H1 (cell line): ENCODE measurements at regions not wholly inside any gene's neighbourhood (a gene's known extent, or its start where the extent isn't known, plus 50 kb on each side); places are given as distances from the start of the nearest gene placed in this dataset.

Experiments used
- CTCF ChIA-PET: fragments of 300-600 bp; sonication (Branson Sonifier 250); formaldehyde crosslinking; loops from one replicate; lab custom pipeline; 2021; ENCODE audit not compliant: partially characterized antibody; lab: Charles Lee
- POLR2A ChIA-PET: fragments of 300-600 bp; sonication (Branson Sonifier 250); formaldehyde crosslinking; loops from one replicate; lab custom pipeline; 2021; ENCODE audit warnings: inconsistent platforms; ENCODE audit not compliant: partially characterized antibody; lab: Charles Lee
- DNase-seq, 2 experiments: peaks; one replicate each; pipeline versions ENCODE4 v3.0.0 to v3.0.0-alpha.2; 2010 to 2022; ENCODE audit warnings: low spot score in 2 of 2, low read depth in 1 of 2, mixed read lengths in 1 of 2
- FAIRE-seq: peaks from 2 replicates; lab custom pipeline; 2011; peaks lifted over from hg19 to GRCh38; lab: Jason Lieb, UNC
- H2AFZ ChIP-seq: 2 replicates; pipeline ENCODE4 v1.8.1; 2012; ENCODE audit warnings: low read length, inconsistent platforms
- H2AK5ac ChIP-seq: 2 replicates; pipeline ENCODE4 v1.6.1; 2013; ENCODE audit warnings: low read depth, low read length
- H2BK120ac ChIP-seq: replicated peaks from 2 replicates; pipeline ENCODE3; 2013; ENCODE audit warnings: low read depth, low read length, inconsistent platforms
- H2BK12ac ChIP-seq: 2 replicates; pipeline ENCODE4 v1.6.1; 2013; ENCODE audit warnings: low read depth, low read length
- H2BK15ac ChIP-seq: 2 replicates; pipeline ENCODE4 v1.6.1; 2013; ENCODE audit warnings: low read length
- H2BK20ac ChIP-seq: 2 replicates; pipeline ENCODE4 v1.6.1; 2013; ENCODE audit warnings: low read length
- H2BK5ac ChIP-seq: 2 replicates; pipeline ENCODE4 v1.6.1; 2013; ENCODE audit warnings: low read depth, low read length
- H3K14ac ChIP-seq: 2 replicates; pipeline ENCODE4 v1.6.1; 2013; ENCODE audit warnings: inconsistent platforms; ENCODE audit not compliant: insufficient read length
- H3K18ac ChIP-seq: 2 replicates; pipeline ENCODE4 v1.6.1; 2013; ENCODE audit warnings: low read length; ENCODE audit errors: extremely low read depth
- H3K23ac ChIP-seq: 2 replicates; pipeline ENCODE4 v1.6.1; 2013; ENCODE audit warnings: inconsistent platforms; ENCODE audit not compliant: insufficient read length
- H3K23me2 ChIP-seq: 2 replicates; pipeline ENCODE4 v1.6.1; 2013; ENCODE audit warnings: low read depth, low read length
- H3K27ac ChIP-seq: 2 replicates; pipeline ENCODE4 v1.6.1; 2011; ENCODE audit warnings: low read depth, low read length, inconsistent platforms
- H3K27me3 ChIP-seq, 4 experiments: replicated peaks in 1 of 4; 1 replicate in 1 of 4; 2 replicates in 3 of 4; pipeline versions ENCODE4 v1.6.1 to v1.8.1; 2011 to 2013; ENCODE audit warnings: low read length in 3 of 4, mild to moderate bottlenecking in 3 of 4, inconsistent platforms in 2 of 4, mixed read lengths in 2 of 4, moderate library complexity in 1 of 4; ENCODE audit not compliant: control insufficient read depth in 3 of 4, insufficient read depth in 3 of 4; ENCODE audit errors: extremely low read depth in 1 of 4
- H3K36me3 ChIP-seq, 4 experiments: 2 replicates each; pipeline versions ENCODE4 v1.6.1 to v1.8.1; 2011 to 2013; ENCODE audit warnings: mild to moderate bottlenecking in 4 of 4, low read length in 3 of 4, moderate library complexity in 2 of 4, control low read depth in 1 of 4, inconsistent platforms in 1 of 4; ENCODE audit not compliant: insufficient read depth in 4 of 4, control insufficient read depth in 2 of 4
- H3K4ac ChIP-seq: replicated peaks from 2 replicates; pipeline ENCODE3; 2013; ENCODE audit warnings: low read length, low read depth, mixed read lengths, inconsistent platforms; ENCODE audit not compliant: insufficient read length
- H3K4me1 ChIP-seq, 4 experiments: replicated peaks in 1 of 4; 1 replicate in 1 of 4; 2 replicates in 3 of 4; pipeline versions ENCODE4 v1.6.1 to v1.8.1; 2011 to 2013; ENCODE audit warnings: low read length in 3 of 4, inconsistent platforms in 2 of 4, mixed read lengths in 1 of 4; ENCODE audit not compliant: insufficient read depth in 4 of 4, control insufficient read depth in 3 of 4
- H3K4me2 ChIP-seq, 2 experiments: 2 replicates each; pipeline versions ENCODE4 v1.6.1 to v1.8.1; 2011 to 2013; ENCODE audit warnings: low read depth in 2 of 2, low read length in 2 of 2, control low read depth in 1 of 2, inconsistent platforms in 1 of 2, mild to moderate bottlenecking in 1 of 2; ENCODE audit not compliant: insufficient read depth in 1 of 2
- H3K4me3 ChIP-seq, 4 experiments: fragments of 200-600, 300-600 bp in 1 of 4; sonication (generic), shearing (Covaris generic), sonication (Bioruptor Twin) in 1 of 4; 2 replicates each; pipeline versions ENCODE4 v1.5.1 to v1.8.1; 2011 to 2016; ENCODE audit warnings: low read length in 4 of 4, low read depth in 3 of 4, control low read depth in 2 of 4, inconsistent platforms in 2 of 4, mild to moderate bottlenecking in 2 of 4, mixed read lengths in 1 of 4, moderate library complexity in 1 of 4; ENCODE audit not compliant: insufficient read depth in 2 of 4; ENCODE audit errors: extremely low read depth in 1 of 4
- H3K56ac ChIP-seq: replicated peaks from 2 replicates; pipeline ENCODE3; 2013; ENCODE audit warnings: low read depth, mild to moderate bottlenecking, mixed read lengths, low read length, inconsistent platforms; ENCODE audit not compliant: insufficient read length
- H3K79me1 ChIP-seq: 2 replicates; pipeline ENCODE4 v1.6.1; 2013; ENCODE audit warnings: low read depth, low read length, control low read depth
- H3K79me2 ChIP-seq, 2 experiments: 2 replicates each; pipeline versions ENCODE4 v1.6.1 to v1.8.1; 2012 to 2013; ENCODE audit warnings: low read length in 2 of 2, mild to moderate bottlenecking in 2 of 2, inconsistent platforms in 1 of 2; ENCODE audit not compliant: insufficient read depth in 2 of 2, control insufficient read depth in 1 of 2
- H3K9ac ChIP-seq, 4 experiments: replicated peaks in 1 of 4; 1 replicate in 1 of 4; 2 replicates in 3 of 4; pipeline versions ENCODE4 v1.6.1 to v1.8.1; 2011 to 2013; ENCODE audit warnings: low read depth in 3 of 4, low read length in 3 of 4, control low read depth in 2 of 4, mild to moderate bottlenecking in 2 of 4, moderate library complexity in 2 of 4, inconsistent platforms in 1 of 4; ENCODE audit errors: extremely low read depth in 1 of 4
- H3K9me3 ChIP-seq, 2 experiments: 2 replicates each; pipeline versions ENCODE4 v1.6.1 to v1.8.1; 2012 to 2013; ENCODE audit warnings: mild to moderate bottlenecking in 2 of 2, moderate library complexity in 2 of 2, control low read depth in 1 of 2, inconsistent platforms in 1 of 2, low read depth in 1 of 2, low read length in 1 of 2, mixed read lengths in 1 of 2; ENCODE audit not compliant: insufficient read depth in 2 of 2
- H4K20me1 ChIP-seq, 2 experiments: replicated peaks in 1 of 2; 2 replicates each; pipeline versions ENCODE3 to v1.8.1; 2011 to 2013; ENCODE audit warnings: inconsistent platforms in 2 of 2, low read length in 2 of 2, mild to moderate bottlenecking in 1 of 2; ENCODE audit not compliant: insufficient read depth in 2 of 2, control insufficient read depth in 1 of 2
- H4K5ac ChIP-seq: 2 replicates; pipeline ENCODE4 v1.6.1; 2013; ENCODE audit warnings: low read length, low read depth, mixed read lengths, inconsistent platforms; ENCODE audit not compliant: insufficient read length
- H4K8ac ChIP-seq: 2 replicates; pipeline ENCODE4 v1.8.0; 2013; ENCODE audit warnings: mild to moderate bottlenecking, moderate library complexity, low read length, inconsistent platforms; ENCODE audit not compliant: insufficient read depth; ENCODE audit errors: extremely low read depth
- H4K91ac ChIP-seq: replicated peaks from 2 replicates; pipeline ENCODE3; 2013; ENCODE audit warnings: low read length, mixed read lengths, inconsistent platforms; ENCODE audit not compliant: insufficient read length
- EP300 ChIP-seq, 2 experiments: IDR thresholded peaks; 1 replicate in 1 of 2; 2 replicates in 1 of 2; pipeline ENCODE4 v1.6.1; 2011 to 2012; ENCODE audit warnings: low read depth in 2 of 2, low read length in 2 of 2, mild to moderate bottlenecking in 2 of 2, borderline replicate concordance in 1 of 2, inconsistent platforms in 1 of 2, moderate library complexity in 1 of 2
- EZH2 ChIP-seq: fragments of 200-600 bp; sonication (generic); IDR thresholded peaks from 2 replicates; pipeline ENCODE4 v1.7.1; 2012; ENCODE audit warnings: low read depth, mild to moderate bottlenecking, moderate library complexity, low read length, inconsistent platforms; ENCODE audit not compliant: severe bottlenecking
- RNF2 ChIP-seq: fragments of 200-900, 300-1000 bp; sonication (generic); IDR thresholded peaks from 2 replicates; pipeline ENCODE4 v1.7.1; 2016; ENCODE audit warnings: borderline replicate concordance, low read depth, mild to moderate bottlenecking, antibody characterized with exemption, low read length; ENCODE audit not compliant: poor library complexity, severe bottlenecking; ENCODE audit errors: missing control alignments
- WGBS, 2 experiments: shearing (Covaris generic) in 1 of 2; methylation state at CpG; one replicate each; pipeline versions ENCODE4 v1.1.6 to v1.1.7; 2013 to 2015; ENCODE audit warnings: low lambda C conversion rate in 2 of 2, mixed read lengths in 2 of 2, inconsistent platforms in 1 of 2, low coverage in 1 of 2, missing lambda C conversion rate in 1 of 2; ENCODE audit not compliant: insufficient replicate concordance in 2 of 2, insufficient coverage in 1 of 2, insufficient read length in 1 of 2; ENCODE audit errors: extremely low coverage in 1 of 2, missing lambda C conversion rate in 1 of 2; 5-methylcytosine and 5-hydroxymethylcytosine counted together
- TF ChIP-seq, protein P1 (sequence below), 3 experiments: IDR thresholded peaks; 1 replicate in 2 of 3; 2 replicates in 1 of 3; pipeline versions ENCODE4 v1.5.1 to v1.6.1; 2011; ENCODE audit warnings: low read length in 3 of 3, mild to moderate bottlenecking in 3 of 3, inconsistent platforms in 2 of 3, low read depth in 1 of 3, moderate library complexity in 1 of 3; ENCODE audit not compliant: insufficient read depth in 1 of 3; ENCODE audit errors: control extremely low read depth in 1 of 3

DNA sequence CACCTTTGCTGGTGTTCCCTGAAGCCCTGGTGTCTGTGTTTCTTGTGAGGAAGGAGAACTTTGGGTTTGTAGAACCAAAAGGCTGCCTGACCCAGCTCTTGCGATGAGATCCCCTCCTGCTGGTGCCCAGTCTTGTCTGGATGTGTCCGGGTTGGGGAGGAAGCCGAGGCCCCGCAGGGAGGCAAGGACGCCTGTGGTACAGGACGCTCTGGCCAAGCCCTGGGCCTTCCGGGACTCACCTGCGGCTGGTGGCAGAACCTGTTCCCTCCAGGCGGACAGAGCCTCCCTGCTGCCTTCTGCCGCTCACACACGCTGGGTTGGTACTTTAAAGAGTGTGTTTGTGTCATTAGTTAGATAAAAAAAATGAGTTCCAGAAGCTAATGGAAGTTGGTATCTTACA lies 616.2 kb downstream of the GALR1 start:
- CTCF ChIA-PET = interaction anchor here (0.7 to 2.7 kb wide), 11 partner anchors 7 to 752 kb away, joined by 3 to 14 read pairs (median 3); no protein-coding TSS in a partner anchor
- no peak for DNase-seq
- FAIRE-seq = no peak

More for the DNA sequence above, 616.2 kb downstream of the GALR1 start:
- Histone ChIP-seq H2BK20ac (no peak overlapping the region), H3K27ac (no peak overlapping the region), H2BK120ac (no peak overlapping the region), H3K4me2 (no peak overlapping the region), H2AFZ (no peak overlapping the region), H2BK5ac (no peak overlapping the region), H3K14ac (no peak overlapping the region), H4K91ac (no peak overlapping the region), H4K8ac (no peak overlapping the region), H2AK5ac (no peak overlapping the region), H2BK15ac (no peak overlapping the region), H3K18ac (no peak overlapping the region), H3K9me3 (no peaks in the 10 kb centered on the region), H3K56ac (no peak overlapping the region), H3K4me3 (no peak overlapping the region), H3K4me1 (no peaks in the 10 kb centered on the region), H3K79me2 (no peaks in the 10 kb centered on the region), H3K4ac (no peak overlapping the region), H3K36me3 (no peaks in the 10 kb centered on the region), H4K5ac (no peak overlapping the region), H3K23me2 (no peaks in the 10 kb centered on the region), H3K27me3 (no peaks in the 10 kb centered on the region), H3K23ac (no peak overlapping the region), H2BK12ac (no peak overlapping the region), H3K79me1 (no peaks in the 10 kb centered on the region; the same call in 1 of the 2 replicates), H4K20me1 (no peaks in the 10 kb centered on the region), H3K9ac (no peak overlapping the region)
- POLR2A ChIA-PET = no interaction called here
- TF ChIP-seq, protein P1, sequence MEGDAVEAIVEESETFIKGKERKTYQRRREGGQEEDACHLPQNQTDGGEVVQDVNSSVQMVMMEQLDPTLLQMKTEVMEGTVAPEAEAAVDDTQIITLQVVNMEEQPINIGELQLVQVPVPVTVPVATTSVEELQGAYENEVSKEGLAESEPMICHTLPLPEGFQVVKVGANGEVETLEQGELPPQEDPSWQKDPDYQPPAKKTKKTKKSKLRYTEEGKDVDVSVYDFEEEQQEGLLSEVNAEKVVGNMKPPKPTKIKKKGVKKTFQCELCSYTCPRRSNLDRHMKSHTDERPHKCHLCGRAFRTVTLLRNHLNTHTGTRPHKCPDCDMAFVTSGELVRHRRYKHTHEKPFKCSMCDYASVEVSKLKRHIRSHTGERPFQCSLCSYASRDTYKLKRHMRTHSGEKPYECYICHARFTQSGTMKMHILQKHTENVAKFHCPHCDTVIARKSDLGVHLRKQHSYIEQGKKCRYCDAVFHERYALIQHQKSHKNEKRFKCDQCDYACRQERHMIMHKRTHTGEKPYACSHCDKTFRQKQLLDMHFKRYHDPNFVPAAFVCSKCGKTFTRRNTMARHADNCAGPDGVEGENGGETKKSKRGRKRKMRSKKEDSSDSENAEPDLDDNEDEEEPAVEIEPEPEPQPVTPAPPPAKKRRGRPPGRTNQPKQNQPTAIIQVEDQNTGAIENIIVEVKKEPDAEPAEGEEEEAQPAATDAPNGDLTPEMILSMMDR (IDR thresholded peaks at IDR 0.05; ENCODE audit: control extremely low read depth in 1 of 3, insufficient read depth in 1 of 3, low read depth in 1 of 3, low read length in 3 of 3) = no peak
- no peak for TF ChIP-seq EZH2
- no peak for TF ChIP-seq EP300 (IDR thresholded peaks at IDR 0.05; ENCODE audit: borderline replicate concordance in 1 of 2, low read depth in 2 of 2, low read length in 2 of 2)
- TF ChIP-seq RNF2 = no peak
- 95% methylated on average over 11 of the region's 11 CpGs; no CpG with 5 or more reads in 1 of the 2 experiments for WGBS, 2 experiments
